ENCODE measurements at regions not wholly inside any gene's neighbourhood (a gene's known extent, or its start where the extent isn't known, plus 50 kb on each side); places are given as distances from the start of the nearest gene placed in this dataset.

- peak; percentile 9 for DNase-seq (ENCODE audit: extremely low read depth, low read depth)
These were observed 176.4 kb downstream of the AHR start for GRCh38 chr7:17474724-17475344.

DNA sequence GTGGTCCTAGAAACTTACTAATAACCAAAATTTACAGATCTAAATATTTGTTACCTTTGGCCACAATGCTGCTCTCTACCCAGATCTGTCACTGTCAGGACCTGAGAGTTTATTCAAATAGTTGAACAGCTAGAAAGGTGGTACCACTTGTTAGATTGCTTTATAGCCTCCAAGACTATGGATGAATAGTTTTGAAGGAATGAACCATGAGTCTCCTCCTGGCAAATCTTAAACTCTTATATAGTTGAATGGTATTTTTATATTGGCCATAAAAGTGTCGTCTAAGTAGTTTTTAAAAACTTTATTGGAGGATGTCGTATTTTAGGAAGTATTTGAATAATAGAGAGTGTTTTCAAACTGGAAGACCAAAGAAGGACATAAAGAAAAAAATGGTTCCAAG is 178.7 kb downstream of the AHR start:
- no peak for DNase-seq (ENCODE audit: extremely low read depth, low read depth)

DNA sequence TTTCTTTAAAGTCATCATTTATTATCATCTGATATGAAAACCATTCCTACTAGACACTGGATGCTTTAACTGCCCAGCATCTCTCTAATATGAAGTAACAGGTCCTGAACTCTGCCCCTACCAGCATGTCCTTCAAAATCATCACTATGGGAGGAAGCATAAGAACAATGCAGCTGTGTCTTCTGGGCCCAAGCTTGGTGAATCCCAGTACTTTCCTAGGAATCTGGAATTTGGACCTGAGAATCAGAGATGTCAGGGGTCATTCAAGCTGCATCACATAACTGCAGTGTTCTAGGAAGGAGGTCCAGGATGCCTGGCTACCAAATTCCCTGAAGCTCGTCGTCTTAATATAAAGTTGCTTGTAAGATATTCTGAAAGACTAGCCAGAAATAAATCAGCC is 182.7 kb downstream of the AHR start:
- DNase-seq (ENCODE audit: extremely low read depth, low read depth): no peak

GRCh38 chr7:17485368-17485767 is 186.9 kb downstream of the AHR start:
- DNase-seq (ENCODE audit: extremely low read depth, low read depth): no peak

- DNase-seq (ENCODE audit: extremely low read depth, low read depth): no peak
These were observed 187.5 kb downstream of the AHR start for GRCh38 chr7:17485904-17486303.

DNA sequence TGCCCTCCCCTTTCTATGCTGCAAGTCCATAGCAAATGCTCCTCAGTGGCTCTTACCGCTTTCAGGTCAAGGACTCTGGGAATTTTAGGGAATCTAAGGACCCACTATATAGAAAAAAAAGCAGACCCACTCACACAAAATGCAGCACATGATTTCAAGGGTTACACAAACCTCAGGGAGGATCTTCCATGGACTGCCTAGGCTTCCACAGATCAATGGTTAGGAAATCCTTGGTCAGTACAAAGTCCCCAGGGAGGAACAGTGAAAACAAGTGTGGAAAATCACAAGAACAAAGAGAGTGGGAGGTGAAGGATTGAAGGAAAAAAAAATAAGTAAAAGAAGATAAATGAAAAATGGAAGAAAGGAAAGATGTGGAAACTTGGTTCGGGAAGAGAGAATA is 188.4 kb downstream of the AHR start:
- no peak for DNase-seq (ENCODE audit: extremely low read depth, low read depth)

DNA sequence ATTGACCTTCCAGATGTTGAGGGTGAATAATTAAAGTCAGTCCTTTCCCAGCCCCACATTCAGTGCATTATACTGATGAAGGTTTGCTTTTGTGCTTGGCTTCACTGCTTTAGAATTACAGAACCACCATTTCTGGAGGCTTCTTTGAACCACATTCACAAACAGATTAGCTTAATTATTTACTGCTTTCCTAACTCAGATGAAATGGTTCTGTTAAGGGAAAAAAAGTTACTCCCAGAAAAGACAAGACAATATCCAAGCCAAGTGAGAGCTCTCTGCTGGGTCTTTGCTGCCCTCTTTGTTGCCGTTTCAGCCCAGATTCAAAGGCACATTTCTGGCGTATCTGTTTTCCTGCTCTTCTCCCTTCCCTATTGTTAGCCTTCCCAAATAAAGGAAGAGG is 188.9 kb downstream of the AHR start:
- no peak for DNase-seq (ENCODE audit: extremely low read depth, low read depth)

GRCh38 chr7:17488829-17489228 is 190.4 kb downstream of the AHR start:
- DNase-seq (ENCODE audit: extremely low read depth, low read depth): no peak

- DNase-seq (ENCODE audit: extremely low read depth, low read depth): no peak
These were observed 191.5 kb downstream of the AHR start for GRCh38 chr7:17489961-17490360.

- DNase-seq (ENCODE audit: extremely low read depth, low read depth): no peak
These were observed 192.4 kb downstream of the AHR start for GRCh38 chr7:17490825-17491224.

DNA sequence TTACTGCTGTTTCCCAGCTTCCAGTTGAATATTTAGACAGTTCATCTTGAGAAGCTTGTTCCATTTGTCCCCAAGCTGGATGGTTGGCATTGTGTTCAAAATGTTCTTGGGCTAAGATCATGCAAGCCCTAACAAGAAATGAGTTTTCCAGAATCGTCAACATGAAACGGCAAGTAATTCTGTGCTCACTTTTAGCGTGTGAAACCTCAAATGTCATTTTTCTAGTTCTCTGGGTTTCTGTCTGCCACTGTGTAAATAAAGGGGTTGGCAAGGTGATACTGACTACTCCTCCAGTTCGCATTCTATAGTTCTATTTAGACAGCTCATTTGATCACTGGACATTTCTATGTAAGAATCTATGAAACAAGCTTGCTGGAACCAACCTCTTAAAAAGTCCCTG is 194.0 kb downstream of the AHR start:
- no peak for DNase-seq (ENCODE audit: extremely low read depth, low read depth)

- DNase-seq (ENCODE audit: extremely low read depth, low read depth): no peak
These were observed 195.0 kb downstream of the AHR start for GRCh38 chr7:17493446-17493845.

GRCh38 chr7:17495655-17496394 is 197.4 kb downstream of the AHR start:
- no peak for DNase-seq (ENCODE audit: extremely low read depth, low read depth)

- peak; percentile 23 for DNase-seq (ENCODE audit: extremely low read depth, low read depth)
These were observed 198.7 kb downstream of the AHR start for GRCh38 chr7:17497136-17497535.

DNA sequence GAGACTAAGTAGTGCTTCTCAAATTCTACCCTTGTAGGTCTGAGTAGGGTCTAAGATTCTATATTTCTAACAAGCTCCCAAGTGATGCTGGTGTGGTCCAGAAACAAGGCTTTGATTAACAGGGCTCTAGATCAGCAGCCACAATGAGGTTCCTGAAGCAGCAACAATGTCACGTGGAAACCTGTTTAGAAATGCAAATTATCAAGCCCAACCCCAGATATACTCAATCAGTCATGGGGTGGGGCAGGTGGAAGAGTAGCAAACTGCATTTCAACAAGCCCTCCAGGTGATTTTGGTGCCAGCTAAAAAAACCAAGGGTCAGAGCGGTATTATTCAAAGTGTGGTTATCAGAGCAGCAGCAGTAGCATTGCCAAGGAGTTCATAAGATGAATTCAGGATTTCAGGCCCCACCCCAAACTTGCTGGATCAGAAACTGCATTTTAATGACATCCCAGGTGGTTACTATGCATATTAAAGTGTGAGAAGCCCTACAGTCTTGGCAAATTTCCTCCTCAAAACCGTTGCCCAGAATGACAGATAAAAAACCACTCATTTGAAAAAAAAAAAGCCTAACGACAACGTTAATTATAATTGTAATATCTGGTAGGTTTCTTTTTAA is 199.2 kb downstream of the AHR start:
- DNase-seq (ENCODE audit: extremely low read depth, low read depth): no peak

DNA sequence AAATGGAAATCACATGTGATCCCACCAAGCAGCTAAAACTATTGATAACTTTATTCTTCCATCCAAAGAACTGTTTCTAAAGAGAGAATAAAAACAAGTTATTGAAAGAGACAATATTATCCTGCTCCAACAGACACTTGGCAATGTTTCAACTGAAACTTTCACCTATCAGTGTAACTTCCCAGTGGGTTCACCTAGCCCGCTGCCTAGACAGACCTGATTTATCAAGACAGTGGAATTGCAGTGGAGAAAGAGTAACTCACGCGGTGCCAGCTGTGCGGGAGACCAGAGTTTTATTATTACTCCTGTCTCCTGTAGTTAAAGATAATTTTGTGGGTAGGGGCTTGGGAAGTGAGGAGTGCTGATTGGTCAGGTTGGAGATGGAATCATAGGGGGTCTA is 199.8 kb downstream of the AHR start:
- no peak for DNase-seq (ENCODE audit: extremely low read depth, low read depth)

GRCh38 chr7:17500736-17501135 is 202.3 kb downstream of the AHR start:
- no peak for DNase-seq (ENCODE audit: extremely low read depth, low read depth)

GRCh38 chr7:17501441-17502212 is 203.2 kb downstream of the AHR start:
- no peak for DNase-seq (ENCODE audit: extremely low read depth, low read depth)

DNA sequence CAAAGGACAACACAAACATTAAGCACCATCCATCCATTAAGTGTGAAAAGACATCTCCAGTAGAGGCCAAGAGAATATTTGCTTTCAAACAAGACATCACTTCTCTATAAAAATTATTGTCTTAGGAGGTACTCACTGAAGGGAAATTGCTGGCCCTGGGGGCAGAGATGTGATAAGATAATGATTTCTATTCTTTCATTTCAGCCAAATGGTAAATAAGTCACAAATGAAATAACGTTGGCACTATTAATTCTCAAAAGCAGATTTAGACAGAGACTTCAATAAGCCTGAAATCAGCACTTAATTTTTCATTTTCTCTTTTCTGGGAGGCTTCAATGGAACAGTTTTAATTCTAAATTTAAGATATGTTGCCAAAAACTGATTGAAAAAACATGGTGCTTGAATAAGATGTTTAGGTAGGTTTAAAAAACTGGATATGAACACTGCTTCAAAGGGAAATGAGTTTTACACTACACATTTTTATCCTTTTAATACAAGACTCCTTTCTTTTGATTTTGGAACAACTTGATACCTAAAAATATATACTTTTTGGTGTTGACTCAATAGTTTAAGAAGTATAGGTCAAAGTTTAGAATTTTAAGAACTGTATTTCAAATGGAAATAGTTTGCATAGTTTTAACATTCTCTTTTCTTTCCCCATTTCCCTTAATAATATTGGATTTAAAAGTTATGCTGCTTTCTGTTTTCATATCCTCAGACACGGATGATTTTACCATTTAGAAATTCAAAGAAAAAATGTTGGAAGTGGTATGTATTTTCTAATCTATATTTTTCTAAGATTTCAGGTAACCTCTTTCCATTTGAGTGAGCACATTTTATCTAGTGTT is 204.0 kb downstream of the AHR start:
- DNase-seq (ENCODE audit: extremely low read depth, low read depth): no peak

DNA sequence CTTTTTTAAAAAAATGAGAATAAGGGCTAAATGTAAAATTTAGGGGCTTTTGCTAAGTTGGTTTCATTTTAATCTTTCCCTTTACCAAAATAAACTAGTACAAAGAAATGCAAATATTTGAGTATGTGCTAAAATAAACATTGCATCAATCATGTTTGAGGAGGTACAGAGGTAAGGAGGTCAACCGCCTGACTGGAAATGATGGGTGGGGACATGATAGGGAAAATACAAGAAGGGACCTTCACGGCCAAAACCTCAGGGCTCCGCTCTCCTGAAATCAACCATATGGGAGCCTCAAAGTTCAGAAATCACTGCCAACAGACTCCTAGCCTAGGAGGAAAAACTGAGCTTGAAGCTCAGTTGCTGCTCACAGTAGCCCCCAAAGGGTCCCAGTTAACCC is 207.6 kb downstream of the AHR start:
- no peak for DNase-seq (ENCODE audit: extremely low read depth, low read depth)

- DNase-seq (ENCODE audit: extremely low read depth, low read depth): no peak
These were observed 208.1 kb downstream of the AHR start for GRCh38 chr7:17506596-17506995.

All from NCI-H460 (cell line).